GM12878 (cell line): ENCODE measurements at regions not wholly inside any gene's neighbourhood (a gene's known extent, or its start where the extent isn't known, plus 50 kb on each side); places are given as distances from the start of the nearest gene placed in this dataset.
"Not testable (repeated sequence)": the region's sequence is repeated elsewhere in the genome, so short reads cannot be mapped to it uniquely, and the experiment has no call there.

ENCODE experiments used
- ATAC-seq: fragments of 200-7000 bp; cut with Tn5 transposase; 3 replicates; pipeline ENCODE4 v1.9.1; 2020; ENCODE audit warnings: mild to moderate bottlenecking, moderate library complexity
- BruUV-seq: library from RNA; stranded (reverse); fragments of 400-500 nt; replicated peaks from 2 replicates; lab custom pipeline; 2021; lab: Mats Ljungman, UMichigan
- CTCF ChIA-PET: fragments of 300-600 bp; sonication (Branson Sonifier 250); formaldehyde crosslinking; extraction: SDS; loops from one replicate; lab custom pipeline; 2021; ENCODE audit warnings: inconsistent platforms; lab: Yijun Ruan, JAX
- POLR2A ChIA-PET: fragments of 350-600 bp; formaldehyde crosslinking; extraction: SDS; loops from one replicate; lab custom pipeline; 2021; ENCODE audit warnings: inconsistent platforms; lab: Charles Lee
- RAD21 ChIA-PET: fragments of 300-600 bp; sonication (Branson Sonifier 250); formaldehyde crosslinking; loops from one replicate; lab custom pipeline; 2023; ENCODE audit warnings: antibody characterized with exemption; ENCODE audit not compliant: unreplicated experiment; lab: Charles Lee
- SMC1A ChIA-PET: fragments of 300-600 bp; sonication (Branson Sonifier 250); formaldehyde crosslinking; loops from one replicate; lab custom pipeline; 2023; ENCODE audit not compliant: unreplicated experiment, uncharacterized antibody; lab: Charles Lee
- DNase-seq: peaks from one replicate; pipeline ENCODE4 v3.0.0-alpha.2; 2011; ENCODE audit warnings: low read depth, low spot score
- FAIRE-seq: peaks from 3 replicates; lab custom pipeline; 2011; peaks lifted over from hg19 to GRCh38; lab: Jason Lieb, UNC
- H2AFZ ChIP-seq: 2 replicates; pipeline ENCODE4 v1.6.0; 2011; ENCODE audit warnings: low read depth, low read length, control low read depth; ENCODE audit not compliant: control insufficient read depth
- H3K27ac ChIP-seq: 2 replicates; pipeline ENCODE4 v1.5.1; 2011; ENCODE audit warnings: control low read depth; ENCODE audit not compliant: control insufficient read depth, insufficient read depth
- H3K27me3 ChIP-seq, 2 experiments: replicated peaks in 1 of 2; 2 replicates each; pipeline versions ENCODE4 v1.6.0 to v1.6.1; 2011; ENCODE audit warnings: low read length in 1 of 2; ENCODE audit not compliant: control insufficient read depth in 2 of 2, insufficient read depth in 2 of 2
- H3K36me3 ChIP-seq, 2 experiments: 2 replicates each; pipeline ENCODE4 v1.5.1; 2011; ENCODE audit warnings: low read length in 1 of 2; ENCODE audit not compliant: control insufficient read depth in 2 of 2, insufficient read depth in 2 of 2
- H3K4me1 ChIP-seq: 2 replicates; pipeline ENCODE4 v1.6.1; 2011; ENCODE audit warnings: mild to moderate bottlenecking, low read length, moderate library complexity, mixed read lengths; ENCODE audit not compliant: control insufficient read depth, insufficient read depth
- H3K4me2 ChIP-seq: 2 replicates; pipeline ENCODE4 v1.6.0; 2011; ENCODE audit warnings: control low read depth; ENCODE audit not compliant: control insufficient read depth, insufficient read depth
- H3K4me3 ChIP-seq: fragments of 200-600 bp; sonication (generic); 2 replicates; pipeline ENCODE4 v1.5.1; 2016
- H3K79me2 ChIP-seq: 2 replicates; pipeline ENCODE4 v1.6.0; 2011; ENCODE audit warnings: low read length; ENCODE audit not compliant: control insufficient read depth, insufficient read depth
- H3K9ac ChIP-seq: 2 replicates; pipeline ENCODE4 v1.8.0; 2011; ENCODE audit warnings: low read length, control low read depth, mixed read lengths; ENCODE audit not compliant: control insufficient read depth, insufficient read depth
- H3K9me3 ChIP-seq: replicated peaks from 3 replicates; pipeline ENCODE4 v1.5.1; 2011; ENCODE audit warnings: mild to moderate bottlenecking, low read length; ENCODE audit not compliant: control insufficient read depth, insufficient read depth
- H4K20me1 ChIP-seq: 2 replicates; pipeline ENCODE4 v1.6.0; 2011; ENCODE audit not compliant: control insufficient read depth, insufficient read depth
- CUX1 ChIP-seq: IDR thresholded peaks from 2 replicates; pipeline ENCODE4 v1.6.1; 2012; ENCODE audit warnings: improper control_type of control experiment, low read depth, low read length; ENCODE audit not compliant: insufficient replicate concordance
- E2F4 ChIP-seq: IDR thresholded peaks from 2 replicates; pipeline ENCODE4 v1.6.1; 2012; ENCODE audit warnings: low read depth, low read length, improper control_type of control experiment
- MEF2B ChIP-seq: fragments of 450-650 bp; IDR thresholded peaks from 2 replicates; pipeline ENCODE4 v1.6.1; 2018; ENCODE audit warnings: mild to moderate bottlenecking, moderate library complexity; ENCODE audit not compliant: partially characterized antibody, poor library complexity, severe bottlenecking
- NBN ChIP-seq: fragments of 450-650 bp; IDR thresholded peaks from 2 replicates; pipeline ENCODE4 v1.6.1; 2016
- RELA ChIP-seq: fragments of 450-650 bp; IDR thresholded peaks from 2 replicates; pipeline ENCODE4 v1.8.0; 2014; ENCODE audit warnings: borderline replicate concordance; ENCODE audit not compliant: partially characterized antibody
- SREBF1 ChIP-seq: IDR thresholded peaks from 2 replicates; pipeline ENCODE4 v1.6.1; 2012; ENCODE audit warnings: mild to moderate bottlenecking, low read length
- WGBS: methylation state at CpG from one replicate; pipeline ENCODE4 v1.1.6; 2016; ENCODE audit warnings: low lambda C conversion rate; ENCODE audit not compliant: insufficient replicate concordance, insufficient coverage; ENCODE audit errors: missing lambda C conversion rate; 5-methylcytosine and 5-hydroxymethylcytosine counted together
- in situ Hi-C: fragments of 300-500 bp; cut with MboI; formaldehyde crosslinking; loops from 9 replicates; pipeline ENCODE4 v1.14.3; 2018; ENCODE audit warnings: mixed read lengths
- intact Hi-C: fragments of 100-400 bp; cut with micrococcal nuclease; formaldehyde crosslinking; loops from one replicate; pipeline ENCODE4 v1.14.2; 2022; ENCODE audit not compliant: unreplicated experiment

GRCh38 chrX:76538860-76539259, 111.3 kb downstream of the MAGEE1 start:
- ChIA-PET CTCF (interaction anchor here (0.6 kb wide), 1 partner anchor 17 kb away, joined by 3 read pairs; no protein-coding TSS in a partner anchor), SMC1A (no interaction called here), RAD21 (no interaction called here), POLR2A (no interaction called here)
- Histone ChIP-seq H3K9me3 (no peaks in the 10 kb centered on the region), H3K79me2 (no peaks in the 10 kb centered on the region), H2AFZ (no peak overlapping the region), H3K27ac (no peak overlapping the region), H3K36me3 (no peaks in the 10 kb centered on the region), H3K4me2 (no peak overlapping the region), H3K4me3 (no peak overlapping the region), H3K4me1 (no peaks in the 10 kb centered on the region), H3K9ac (no peak overlapping the region), H3K27me3 (no peaks in the 10 kb centered on the region), H4K20me1 (no peaks in the 10 kb centered on the region)
- in situ Hi-C loops (no loop called here), intact Hi-C loops (no loop called here)
- DNase-seq, result no peak
- no peak for ATAC-seq
- no TSS peak for BruUV-seq
- 0% methylated on average over 2 of the region's 2 CpGs for WGBS
- no peak for FAIRE-seq
- TF ChIP-seq E2F4 (no peak), SREBF1 (no peak), CUX1 (no peak), MEF2B (no peak), NBN (no peak), RELA (no peak)

GRCh38 chrX:76543381-76543780, 115.9 kb downstream of the MAGEE1 start:
- ATAC-seq, FAIRE-seq, H3K4me3 ChIP-seq, H2AFZ ChIP-seq, H3K79me2 ChIP-seq, H4K20me1 ChIP-seq, POLR2A ChIA-PET, H3K27ac ChIP-seq, CTCF ChIA-PET, H3K36me3 ChIP-seq, intact Hi-C loops, DNase-seq, BruUV-seq, H3K9ac ChIP-seq, in situ Hi-C loops, RAD21 ChIA-PET, H3K27me3 ChIP-seq, H3K9me3 ChIP-seq, H3K4me1 ChIP-seq, H3K4me2 ChIP-seq, SMC1A ChIA-PET: not testable (repeated sequence)
